Neural progenitor cell (in vitro differentiated cells): ENCODE measurements at regions not wholly inside any gene's neighbourhood (a gene's known extent, or its start where the extent isn't known, plus 50 kb on each side); places are given as distances from the start of the nearest gene placed in this dataset.

Source experiments
- DNase-seq: peaks from one replicate; pipeline ENCODE4 v3.0.0-alpha.2; 2016; ENCODE audit warnings: low spot score
- H2AFZ ChIP-seq: fragments of 200-600 bp; sonication (generic); replicated peaks from 2 replicates; pipeline ENCODE4 v1.6.1; 2016; ENCODE audit warnings: antibody characterized with exemption
- H3F3A ChIP-seq: fragments of 200-600 bp; sonication (generic); 2 replicates; pipeline ENCODE4 v1.6.1; 2016; ENCODE audit warnings: antibody characterized with exemption, low read depth
- H3K27ac ChIP-seq: fragments of 200-600 bp; sonication (generic); 2 replicates; pipeline ENCODE4 v1.5.1; 2016; ENCODE audit warnings: mild to moderate bottlenecking
- H3K27me3 ChIP-seq: fragments of 200-600 bp; sonication (generic); 2 replicates; pipeline ENCODE4 v1.6.1; 2016; ENCODE audit warnings: mild to moderate bottlenecking, moderate library complexity
- H3K36me3 ChIP-seq: fragments of 200-600 bp; sonication (generic); 2 replicates; pipeline ENCODE4 v1.5.1; 2016
- H3K4me1 ChIP-seq: fragments of 200-600 bp; sonication (generic); 2 replicates; pipeline ENCODE4 v1.6.1; 2016; ENCODE audit warnings: mixed run types
- H3K4me2 ChIP-seq: fragments of 200-600 bp; sonication (generic); 2 replicates; pipeline ENCODE4 v1.6.1; 2016
- H3K4me3 ChIP-seq: fragments of 200-600 bp; sonication (generic); 2 replicates; pipeline ENCODE4 v1.5.1; 2016
- H3K79me2 ChIP-seq: fragments of 200-600 bp; sonication (generic); 2 replicates; pipeline ENCODE4 v1.6.1; 2016; ENCODE audit warnings: low read depth
- H3K9ac ChIP-seq: fragments of 200-600 bp; sonication (generic); 2 replicates; pipeline ENCODE4 v1.6.1; 2016
- H3K9me3 ChIP-seq: fragments of 200-600 bp; sonication (generic); 2 replicates; pipeline ENCODE4 v1.5.1; 2016; ENCODE audit warnings: low read depth
- H4K20me1 ChIP-seq: fragments of 200-600 bp; sonication (generic); 2 replicates; pipeline ENCODE4 v1.6.1; 2016; ENCODE audit warnings: low read depth
- H3K27ac Mint-ChIP-seq: 3 replicates; pipeline ENCODE4 v1.8.0; 2021; ENCODE audit warnings: mixed read lengths
- H3K27me3 Mint-ChIP-seq: 2 replicates; pipeline ENCODE4 v1.8.0; 2022; ENCODE audit warnings: low read depth, mild to moderate bottlenecking, inconsistent platforms, moderate library complexity, mixed read lengths; ENCODE audit not compliant: insufficient read depth
- H3K36me3 Mint-ChIP-seq: 3 replicates; pipeline ENCODE4 v1.8.0; 2021; ENCODE audit warnings: mixed read lengths
- H3K4me1 Mint-ChIP-seq: 3 replicates; pipeline ENCODE4 v1.8.0; 2021; ENCODE audit warnings: mixed read lengths
- H3K4me3 Mint-ChIP-seq: 3 replicates; pipeline ENCODE4 v1.8.0; 2021; ENCODE audit warnings: mild to moderate bottlenecking, moderate library complexity, mixed read lengths
- H3K9me3 Mint-ChIP-seq: 3 replicates; pipeline ENCODE4 v1.8.0; 2020; ENCODE audit warnings: mixed read lengths
- CTCF ChIP-seq: fragments of 200-600 bp; sonication (generic); IDR thresholded peaks from 2 replicates; pipeline ENCODE4 v1.5.1; 2017; ENCODE audit warnings: antibody characterized with exemption, mild to moderate bottlenecking
- EZH2 ChIP-seq: fragments of 200-600 bp; sonication (generic); IDR thresholded peaks from 2 replicates; pipeline ENCODE4 v1.6.1; 2017; ENCODE audit warnings: antibody characterized with exemption, mild to moderate bottlenecking, moderate library complexity
- EZH2phosphoT487 ChIP-seq: fragments of 200-600 bp; sonication (generic); IDR thresholded peaks from 2 replicates; pipeline ENCODE4 v1.6.1; 2017; ENCODE audit warnings: antibody characterized with exemption

GRCh38 chr11:29309992-29310391, 706.8 kb downstream of the KCNA4 start:
- H3K4me1 Mint-ChIP-seq = no peaks in the 10 kb centered on the region
- H3K4me3 Mint-ChIP-seq = no peak overlapping the region
- Histone ChIP-seq H4K20me1 (no peaks in the 10 kb centered on the region), H3K4me3 (no peak overlapping the region), H3K36me3 (no peaks in the 10 kb centered on the region), H3K27ac (no peak overlapping the region), H3K27me3 (no peaks in the 10 kb centered on the region), H2AFZ (no peak overlapping the region), H3K79me2 (no peaks in the 10 kb centered on the region), H3K4me2 (no peak overlapping the region), H3F3A (no peaks in the 10 kb centered on the region), H3K4me1 (no peaks in the 10 kb centered on the region), H3K9ac (no peak overlapping the region), H3K9me3 (no peaks in the 10 kb centered on the region)
- no peaks in the 10 kb centered on the region for H3K9me3 Mint-ChIP-seq
- no peak overlapping the region for H3K27ac Mint-ChIP-seq
- TF ChIP-seq CTCF = no peak
- no peak for TF ChIP-seq EZH2
- no peak for TF ChIP-seq EZH2phosphoT487
- no peaks in the 10 kb centered on the region for H3K36me3 Mint-ChIP-seq
- H3K27me3 Mint-ChIP-seq = no peaks in the 10 kb centered on the region
- no peak for DNase-seq

GRCh38 chr11:29306527-29306926, 710.3 kb downstream of the KCNA4 start:
- Histone ChIP-seq H3K27me3 (no peaks in the 10 kb centered on the region), H3K36me3 (no peaks in the 10 kb centered on the region), H2AFZ (no peak overlapping the region), H3K9ac (no peak overlapping the region), H3K27ac (no peak overlapping the region), H3K9me3 (no peaks in the 10 kb centered on the region), H3K79me2 (no peaks in the 10 kb centered on the region), H4K20me1 (no peaks in the 10 kb centered on the region), H3K4me1 (no peaks in the 10 kb centered on the region), H3K4me2 (no peak overlapping the region), H3K4me3 (no peak overlapping the region), H3F3A (no peaks in the 10 kb centered on the region)
- Mint-ChIP-seq H3K36me3 (no peaks in the 10 kb centered on the region), H3K4me3 (no peak overlapping the region), H3K27me3 (no peaks in the 10 kb centered on the region), H3K4me1 (no peaks in the 10 kb centered on the region), H3K27ac (no peak overlapping the region), H3K9me3 (no peaks in the 10 kb centered on the region)
- no peak for DNase-seq
- no peak for TF ChIP-seq EZH2phosphoT487
- TF ChIP-seq CTCF = no peak
- TF ChIP-seq EZH2 = no peak

GRCh38 chr11:29305456-29306232, 711.2 kb downstream of the KCNA4 start:
- no peaks in the 10 kb centered on the region for H3K36me3 ChIP-seq
- TF ChIP-seq CTCF (no peak), EZH2phosphoT487 (no peak), EZH2 (no peak)
- H3K79me2 ChIP-seq = no peaks in the 10 kb centered on the region
- no peak overlapping the region for H3K4me2 ChIP-seq
- no peaks in the 10 kb centered on the region for H3K4me1 ChIP-seq
- no peak overlapping the region for H3K9ac ChIP-seq
- Mint-ChIP-seq H3K27me3 (no peaks in the 10 kb centered on the region), H3K27ac (no peak overlapping the region), H3K9me3 (no peaks in the 10 kb centered on the region), H3K36me3 (no peaks in the 10 kb centered on the region), H3K4me3 (no peak overlapping the region), H3K4me1 (no peaks in the 10 kb centered on the region)
- H3K9me3 ChIP-seq = no peaks in the 10 kb centered on the region
- no peaks in the 10 kb centered on the region for H4K20me1 ChIP-seq
- H3K4me3 ChIP-seq = no peak overlapping the region
- H3K27ac ChIP-seq = no peak overlapping the region
- H2AFZ ChIP-seq = no peak overlapping the region
- no peaks in the 10 kb centered on the region for H3F3A ChIP-seq
- H3K27me3 ChIP-seq = no peaks in the 10 kb centered on the region
- no peak for DNase-seq
